Common myeloid progenitor, CD34-positive (primary cell): ENCODE measurements at regions not wholly inside any gene's neighbourhood (a gene's known extent, or its start where the extent isn't known, plus 50 kb on each side); places are given as distances from the start of the nearest gene placed in this dataset.

Experiments
- CTCF ChIA-PET: fragments of 350-600 bp; sonication (Branson Sonifier 250); formaldehyde crosslinking; loops from one replicate; lab custom pipeline; 2021; ENCODE audit warnings: antibody characterized with exemption; lab: Charles Lee
- POLR2A ChIA-PET: fragments of 350-600 bp; sonication (Branson Sonifier 250); formaldehyde crosslinking; loops from one replicate; lab custom pipeline; 2021; ENCODE audit warnings: antibody characterized with exemption; lab: Charles Lee
- DNase-seq, 3 donors: peaks; one replicate each; pipeline versions ENCODE4 v3.0.0 to v3.0.0-alpha.2; 2013
- H3K27ac ChIP-seq, 2 experiments: 1 replicate in 1 of 2; 2 replicates in 1 of 2; pipeline ENCODE4 v1.7.0; 2013; ENCODE audit warnings: inconsistent platforms in 2 of 2, low read length in 2 of 2, mild to moderate bottlenecking in 2 of 2, low read depth in 1 of 2, moderate library complexity in 1 of 2; ENCODE audit not compliant: severe bottlenecking in 2 of 2, insufficient read depth in 1 of 2, poor library complexity in 1 of 2
- H3K27me3 ChIP-seq, 5 experiments: replicated peaks in 2 of 5; 1 replicate in 3 of 5; 2 replicates in 2 of 5; pipeline versions ENCODE4 v1.6.1 to v1.7.0; 2013; ENCODE audit warnings: low read length in 4 of 5, mild to moderate bottlenecking in 2 of 5, moderate library complexity in 2 of 5, inconsistent platforms in 1 of 5; ENCODE audit not compliant: insufficient read depth in 5 of 5, control insufficient read depth in 4 of 5
- H3K36me3 ChIP-seq, 4 experiments: 1 replicate in 2 of 4; 2 replicates in 2 of 4; pipeline versions ENCODE4 v1.6.1 to v1.7.0; 2013; ENCODE audit warnings: low read length in 3 of 4, control low read depth in 1 of 4, mild to moderate bottlenecking in 1 of 4; ENCODE audit not compliant: control insufficient read depth in 4 of 4, insufficient read depth in 4 of 4
- H3K4me1 ChIP-seq, 4 experiments: 1 replicate in 3 of 4; 2 replicates in 1 of 4; pipeline versions ENCODE4 v1.6.1 to v1.7.1; 2013; ENCODE audit warnings: low read length in 3 of 4, mild to moderate bottlenecking in 3 of 4, control low read depth in 1 of 4, inconsistent platforms in 1 of 4, moderate library complexity in 1 of 4; ENCODE audit not compliant: control insufficient read depth in 4 of 4, insufficient read depth in 4 of 4; ENCODE audit errors: control extremely low read depth in 1 of 4
- H3K4me3 ChIP-seq, 7 experiments: 1 replicate in 4 of 7; 2 replicates in 3 of 7; pipeline versions ENCODE4 v1.5.1 to v1.7.0; 2013; ENCODE audit warnings: mild to moderate bottlenecking in 7 of 7, low read length in 6 of 7, moderate library complexity in 6 of 7, inconsistent platforms in 2 of 7, low read depth in 2 of 7, control low read depth in 1 of 7; ENCODE audit not compliant: insufficient read depth in 4 of 7, control insufficient read depth in 1 of 7; ENCODE audit errors: extremely low read depth in 1 of 7
- H3K9me3 ChIP-seq, 5 experiments: 1 replicate in 4 of 5; 2 replicates in 1 of 5; pipeline versions ENCODE4 v1.6.1 to v1.7.1; 2013; ENCODE audit warnings: low read length in 4 of 5, mild to moderate bottlenecking in 2 of 5, inconsistent platforms in 1 of 5, low read depth in 1 of 5, moderate library complexity in 1 of 5; ENCODE audit not compliant: control insufficient read depth in 4 of 5, insufficient read depth in 2 of 5; ENCODE audit errors: control extremely low read depth in 1 of 5
- WGBS: methylation state at CpG from one replicate; pipeline ENCODE4 v1.1.5; 2013; ENCODE audit not compliant: insufficient coverage; 5-methylcytosine and 5-hydroxymethylcytosine counted together

- ChIA-PET CTCF (no interaction called here), POLR2A (no interaction called here)
- H3K4me3 ChIP-seq: no peak overlapping the region
- no peaks in the 10 kb centered on the region for H3K36me3 ChIP-seq
- no peaks in the 10 kb centered on the region for H3K4me1 ChIP-seq
- no peaks in the 10 kb centered on the region for H3K27me3 ChIP-seq
- WGBS: no CpG with 5 or more reads among the region's 1 CpG
- no peak for DNase-seq
- H3K9me3 ChIP-seq: peaks cover 0 to 4% (median 0%) of the 10 kb centered on the region in 5 experiments
- no peak overlapping the region for H3K27ac ChIP-seq
Observed at GRCh38 chr18:42413870-42414269, 458.8 kb downstream of the PIK3C3 start.

GRCh38 chr18:42414756-42415454 lies 459.9 kb downstream of the PIK3C3 start:
- no peaks in the 10 kb centered on the region for H3K9me3 ChIP-seq
- H3K4me3 ChIP-seq: no peak overlapping the region
- no peaks in the 10 kb centered on the region for H3K4me1 ChIP-seq
- no peaks in the 10 kb centered on the region for H3K27me3 ChIP-seq
- no CpG with 5 or more reads among the region's 7 CpGs for WGBS
- ChIA-PET POLR2A (no interaction called here), CTCF (no interaction called here)
- DNase-seq: no peak
- no peaks in the 10 kb centered on the region for H3K36me3 ChIP-seq
- H3K27ac ChIP-seq: no peak overlapping the region

GRCh38 chr18:42417189-42417588 lies 462.2 kb downstream of the PIK3C3 start:
- Histone ChIP-seq H3K4me3 (no peak overlapping the region), H3K4me1 (no peaks in the 10 kb centered on the region), H3K27me3 (no peaks in the 10 kb centered on the region), H3K27ac (no peak overlapping the region), H3K36me3 (no peaks in the 10 kb centered on the region), H3K9me3 (no peaks in the 10 kb centered on the region)
- 93% methylated on average over 5 of the region's 5 CpGs for WGBS
- no peak for DNase-seq
- CTCF ChIA-PET: no interaction called here
- POLR2A ChIA-PET: no interaction called here

- CTCF ChIA-PET: no interaction called here
- H3K9me3 ChIP-seq: no peaks in the 10 kb centered on the region
- H3K36me3 ChIP-seq: no peaks in the 10 kb centered on the region
- no peaks in the 10 kb centered on the region for H3K27me3 ChIP-seq
- no CpG with 5 or more reads among the region's 1 CpG for WGBS
- no peaks in the 10 kb centered on the region for H3K4me1 ChIP-seq
- POLR2A ChIA-PET: no interaction called here
- DNase-seq: no peak
- no peak overlapping the region for H3K27ac ChIP-seq
- H3K4me3 ChIP-seq: no peak overlapping the region
Observed at GRCh38 chr18:42418121-42418520, 463.1 kb downstream of the PIK3C3 start.

GRCh38 chr18:42425025-42425424 lies 470.0 kb downstream of the PIK3C3 start:
- DNase-seq: no peak
- ChIA-PET CTCF (no interaction called here), POLR2A (no interaction called here)

GRCh38 chr18:42426496-42427015 lies 471.5 kb downstream of the PIK3C3 start:
- no peak for DNase-seq
- ChIA-PET POLR2A (no interaction called here), CTCF (no interaction called here)
- Histone ChIP-seq H3K4me1 (no peaks in the 10 kb centered on the region), H3K27ac (no peak overlapping the region), H3K27me3 (no peaks in the 10 kb centered on the region), H3K4me3 (no peak overlapping the region), H3K9me3 (no peaks in the 10 kb centered on the region), H3K36me3 (no peaks in the 10 kb centered on the region)
- WGBS: 94% methylated on average over 2 of the region's 2 CpGs

More at GRCh38 chr18:42425025-42425424, 470.0 kb downstream of the PIK3C3 start:
- Histone ChIP-seq H3K27me3 (no peaks in the 10 kb centered on the region), H3K36me3 (no peaks in the 10 kb centered on the region), H3K9me3 (no peaks in the 10 kb centered on the region), H3K4me1 (no peaks in the 10 kb centered on the region), H3K4me3 (no peak overlapping the region), H3K27ac (no peak overlapping the region)

- H3K27me3 ChIP-seq: no peaks in the 10 kb centered on the region
- ChIA-PET CTCF (no interaction called here), POLR2A (no interaction called here)
- no peaks in the 10 kb centered on the region for H3K9me3 ChIP-seq
- no peaks in the 10 kb centered on the region for H3K4me1 ChIP-seq
- no peak overlapping the region for H3K27ac ChIP-seq
- no peaks in the 10 kb centered on the region for H3K36me3 ChIP-seq
- no peak overlapping the region for H3K4me3 ChIP-seq
- 75% methylated on average over 4 of the region's 5 CpGs for WGBS
- no peak for DNase-seq
Observed at GRCh38 chr18:42429196-42429595, 474.2 kb downstream of the PIK3C3 start.
